ENCODE measurements at regions not wholly inside any gene's neighbourhood (a gene's known extent, or its start where the extent isn't known, plus 50 kb on each side); places are given as distances from the start of the nearest gene placed in this dataset.

DNA sequence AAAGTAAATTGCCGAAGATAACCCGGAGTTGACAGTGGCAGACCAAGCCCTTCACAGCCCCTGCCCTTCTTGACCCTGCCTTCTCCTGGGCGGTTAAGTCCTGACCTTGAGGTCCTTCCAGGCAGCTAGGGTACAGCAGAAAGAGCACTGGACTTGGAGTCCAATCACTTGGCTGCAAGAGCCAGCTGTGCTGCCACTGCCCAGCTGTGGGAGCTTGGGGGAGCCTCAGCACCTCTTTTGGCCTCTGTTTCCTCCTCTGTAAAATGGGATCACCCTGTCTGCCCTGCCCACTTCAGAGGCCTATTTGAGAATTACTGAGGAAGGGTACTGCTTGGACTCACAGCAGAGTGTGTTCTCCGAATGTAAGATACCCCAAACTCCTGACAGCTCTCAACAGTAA lies 66.2 kb upstream of the SMAD6 start:
- TF ChIP-seq, protein P1, sequence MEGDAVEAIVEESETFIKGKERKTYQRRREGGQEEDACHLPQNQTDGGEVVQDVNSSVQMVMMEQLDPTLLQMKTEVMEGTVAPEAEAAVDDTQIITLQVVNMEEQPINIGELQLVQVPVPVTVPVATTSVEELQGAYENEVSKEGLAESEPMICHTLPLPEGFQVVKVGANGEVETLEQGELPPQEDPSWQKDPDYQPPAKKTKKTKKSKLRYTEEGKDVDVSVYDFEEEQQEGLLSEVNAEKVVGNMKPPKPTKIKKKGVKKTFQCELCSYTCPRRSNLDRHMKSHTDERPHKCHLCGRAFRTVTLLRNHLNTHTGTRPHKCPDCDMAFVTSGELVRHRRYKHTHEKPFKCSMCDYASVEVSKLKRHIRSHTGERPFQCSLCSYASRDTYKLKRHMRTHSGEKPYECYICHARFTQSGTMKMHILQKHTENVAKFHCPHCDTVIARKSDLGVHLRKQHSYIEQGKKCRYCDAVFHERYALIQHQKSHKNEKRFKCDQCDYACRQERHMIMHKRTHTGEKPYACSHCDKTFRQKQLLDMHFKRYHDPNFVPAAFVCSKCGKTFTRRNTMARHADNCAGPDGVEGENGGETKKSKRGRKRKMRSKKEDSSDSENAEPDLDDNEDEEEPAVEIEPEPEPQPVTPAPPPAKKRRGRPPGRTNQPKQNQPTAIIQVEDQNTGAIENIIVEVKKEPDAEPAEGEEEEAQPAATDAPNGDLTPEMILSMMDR (IDR thresholded peaks at IDR 0.05), result no peak
- TF ChIP-seq, protein P2, sequence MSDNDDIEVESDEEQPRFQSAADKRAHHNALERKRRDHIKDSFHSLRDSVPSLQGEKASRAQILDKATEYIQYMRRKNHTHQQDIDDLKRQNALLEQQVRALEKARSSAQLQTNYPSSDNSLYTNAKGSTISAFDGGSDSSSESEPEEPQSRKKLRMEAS (IDR thresholded peaks at IDR 0.05; ENCODE audit: low read depth), result no peak
- no peak for TF ChIP-seq MEF2A (IDR thresholded peaks at IDR 0.05; ENCODE audit: borderline replicate concordance, low read depth)
- TF ChIP-seq JUND (IDR thresholded peaks at IDR 0.05), result no peak
- TF ChIP-seq RFX5 (IDR thresholded peaks at IDR 0.05; ENCODE audit: low read length), result no peak
- TF ChIP-seq YY1 (IDR thresholded peaks at IDR 0.05; ENCODE audit: low read depth), result no peak
- TF ChIP-seq FOXJ3 (CRISPR knock-in tag; IDR thresholded peaks at IDR 0.05), result no peak
- TF ChIP-seq GABPA (IDR thresholded peaks at IDR 0.05; ENCODE audit: low read depth), result no peak
- no peak for TF ChIP-seq RCOR1 (IDR thresholded peaks at IDR 0.05; ENCODE audit: low read length)
- no peak for TF ChIP-seq RXRA (IDR thresholded peaks at IDR 0.05; ENCODE audit: borderline replicate concordance, low read depth)
- no peak for TF ChIP-seq EZH2phosphoT487 (IDR thresholded peaks at IDR 0.05; ENCODE audit: borderline replicate concordance, low read depth)
- no peak for TF ChIP-seq MXI1 (IDR thresholded peaks at IDR 0.05; ENCODE audit: low read depth, low read length)

All from SK-N-SH (cell line).